22Rv1 (cell line): ENCODE measurements at regions not wholly inside any gene's neighbourhood (a gene's known extent, or its start where the extent isn't known, plus 50 kb on each side); places are given as distances from the start of the nearest gene placed in this dataset.

Source experiments
- H3K27ac ChIP-seq: fragments of 450-650 bp; 2 replicates; pipeline ENCODE4 v1.5.1; 2017
- CTCF ChIP-seq: fragments of 450-650 bp; IDR thresholded peaks from 2 replicates; pipeline ENCODE4 v1.5.1; 2017; ENCODE audit warnings: mild to moderate bottlenecking
- ZFX ChIP-seq: fragments of 450-650 bp; IDR thresholded peaks from 2 replicates; pipeline ENCODE4 v1.6.1; 2017; ENCODE audit warnings: antibody characterized with exemption, borderline replicate concordance

- no peak overlapping the region for H3K27ac ChIP-seq
- TF ChIP-seq ZFX (no peak), CTCF (no peak)
Observed at GRCh38 chr5:143479394-143479793, 75.9 kb upstream of the NR3C1 start.

- H3K27ac ChIP-seq: no peak overlapping the region
- no peak for TF ChIP-seq ZFX
Observed at GRCh38 chr5:143476601-143477211, 73.2 kb upstream of the NR3C1 start.

GRCh38 chr5:143474616-143475015 is 71.1 kb upstream of the NR3C1 start:
- no peak for TF ChIP-seq ZFX
- TF ChIP-seq CTCF: no peak
- H3K27ac ChIP-seq: no peak overlapping the region

- no peak overlapping the region for H3K27ac ChIP-seq
- TF ChIP-seq ZFX: no peak
- no peak for TF ChIP-seq CTCF
Observed at GRCh38 chr5:143473481-143473880, 70.0 kb upstream of the NR3C1 start.

- H3K27ac ChIP-seq: no peak overlapping the region
- TF ChIP-seq ZFX (no peak), CTCF (no peak)
Observed at GRCh38 chr5:143472576-143472975, 69.1 kb upstream of the NR3C1 start.

- no peak overlapping the region for H3K27ac ChIP-seq
- no peak for TF ChIP-seq CTCF
- no peak for TF ChIP-seq ZFX
Observed at GRCh38 chr5:143471666-143472464, 68.4 kb upstream of the NR3C1 start.

GRCh38 chr5:143471041-143471509 is 67.6 kb upstream of the NR3C1 start:
- H3K27ac ChIP-seq: no peak overlapping the region
- TF ChIP-seq ZFX (no peak), CTCF (no peak)
